SK-N-SH treated with all-trans-retinoic acid at 6 μM for 48 hours (cell line): ENCODE measurements at regions not wholly inside any gene's neighbourhood (a gene's known extent, or its start where the extent isn't known, plus 50 kb on each side); places are given as distances from the start of the nearest gene placed in this dataset.

Experiments
- ATAC-seq: fragments of 200-7000 bp; cut with Tn5 transposase; 3 replicates; pipeline ENCODE4 v1.9.1; 2020; ENCODE audit warnings: mild to moderate bottlenecking, moderate library complexity
- ARNTL ChIP-seq: fragments of 450-650 bp; formaldehyde crosslinking; IDR thresholded peaks from 2 replicates; pipeline ENCODE4 v1.5.0; 2020; ENCODE audit warnings: low read depth, mild to moderate bottlenecking, moderate library complexity, borderline replicate concordance
- BACH2 ChIP-seq: fragments of 250-450 bp; sonication (Bioruptor Pico); IDR thresholded peaks from 2 replicates; pipeline ENCODE4 v1.9.0; 2021; ENCODE audit warnings: mild to moderate bottlenecking, borderline replicate concordance
- CSDC2 ChIP-seq: fragments of 250-450 bp; sonication (Bioruptor Pico); IDR thresholded peaks from 2 replicates; pipeline ENCODE4 v1.5.0; 2020; ENCODE audit warnings: mild to moderate bottlenecking, moderate library complexity
- ESRRG ChIP-seq: fragments of 250-450 bp; sonication (Bioruptor Pico); IDR thresholded peaks from 2 replicates; pipeline ENCODE4 v1.6.1; 2021; ENCODE audit warnings: mild to moderate bottlenecking
- GLIS3 ChIP-seq: fragments of 250-450 bp; sonication (Bioruptor Pico); IDR thresholded peaks from 2 replicates; pipeline ENCODE4 v1.5.0; 2020; ENCODE audit warnings: mild to moderate bottlenecking, moderate library complexity
- ISL1 ChIP-seq: fragments of 250-450 bp; sonication (Bioruptor Pico); IDR thresholded peaks from 2 replicates; pipeline ENCODE4 v2.1.2; 2022; ENCODE audit warnings: mild to moderate bottlenecking, moderate library complexity
- OSR1 ChIP-seq: fragments of 250-450 bp; sonication (Bioruptor Pico); IDR thresholded peaks from 2 replicates; pipeline ENCODE4 v1.8.0; 2022; ENCODE audit warnings: moderate library complexity, mild to moderate bottlenecking, inconsistent platforms
- PPARA ChIP-seq: fragments of 250-450 bp; sonication (Bioruptor Pico); IDR thresholded peaks from 2 replicates; pipeline ENCODE4 v1.5.0; 2020; ENCODE audit warnings: mild to moderate bottlenecking, borderline replicate concordance
- SNAI2 ChIP-seq: fragments of 250-450 bp; sonication (Bioruptor Pico); IDR thresholded peaks from 2 replicates; pipeline ENCODE4 v1.5.0; 2020; ENCODE audit warnings: mild to moderate bottlenecking, moderate library complexity
- TCF4 ChIP-seq: fragments of 250-450 bp; sonication (Bioruptor Pico); IDR thresholded peaks from 2 replicates; pipeline ENCODE4 v1.8.0; 2021; ENCODE audit warnings: mild to moderate bottlenecking, moderate library complexity, borderline replicate concordance
- TOX ChIP-seq: fragments of 250-450 bp; sonication (Bioruptor Pico); IDR thresholded peaks from 2 replicates; pipeline ENCODE4 v1.8.0; 2021; ENCODE audit warnings: mild to moderate bottlenecking, moderate library complexity, borderline replicate concordance
- ZC3H10 ChIP-seq: fragments of 250-450 bp; sonication (Bioruptor Pico); IDR thresholded peaks from 2 replicates; pipeline ENCODE4 v1.5.1; 2021; ENCODE audit warnings: mild to moderate bottlenecking, moderate library complexity
- ZFP3 ChIP-seq: fragments of 250-450 bp; sonication (Bioruptor Pico); IDR thresholded peaks from 2 replicates; pipeline ENCODE4 v1.5.0; 2020; ENCODE audit warnings: mild to moderate bottlenecking, moderate library complexity
- ZFP30 ChIP-seq: fragments of 450-650 bp; formaldehyde crosslinking; IDR thresholded peaks from 2 replicates; pipeline ENCODE4 v1.5.0; 2022; ENCODE audit warnings: mild to moderate bottlenecking, moderate library complexity
- ZNF565 ChIP-seq: fragments of 450-650 bp; formaldehyde crosslinking; conservative IDR thresholded peaks from 2 replicates; pipeline ENCODE4 v1.5.0; 2020; ENCODE audit warnings: low read depth, mild to moderate bottlenecking, moderate library complexity
- ZNF70 ChIP-seq: fragments of 450-650 bp; formaldehyde crosslinking; IDR thresholded peaks from 2 replicates; pipeline ENCODE4 v1.5.0; 2020; ENCODE audit warnings: mild to moderate bottlenecking, moderate library complexity
- TF ChIP-seq, protein P1 (sequence below): fragments of 250-450 bp; sonication (Bioruptor Pico); IDR thresholded peaks from 2 replicates; pipeline ENCODE4 v1.5.1; 2021; ENCODE audit warnings: mild to moderate bottlenecking, moderate library complexity
- TF ChIP-seq, protein P2 (sequence below): fragments of 250-450 bp; sonication (Bioruptor Pico); IDR thresholded peaks from 2 replicates; pipeline ENCODE4 v1.5.0; 2020; ENCODE audit warnings: mild to moderate bottlenecking, moderate library complexity
- TF ChIP-seq, protein P3 (sequence below): fragments of 250-450 bp; sonication (Bioruptor Pico); IDR thresholded peaks from 2 replicates; pipeline ENCODE4 v1.8.0; 2020; ENCODE audit warnings: mild to moderate bottlenecking, moderate library complexity, borderline replicate concordance
- TF ChIP-seq, protein P4 (sequence below): fragments of 250-450 bp; sonication (Bioruptor Pico); IDR thresholded peaks from 2 replicates; pipeline ENCODE4 v1.8.0; 2021; ENCODE audit warnings: low read depth, mild to moderate bottlenecking, moderate library complexity, borderline replicate concordance

DNA sequence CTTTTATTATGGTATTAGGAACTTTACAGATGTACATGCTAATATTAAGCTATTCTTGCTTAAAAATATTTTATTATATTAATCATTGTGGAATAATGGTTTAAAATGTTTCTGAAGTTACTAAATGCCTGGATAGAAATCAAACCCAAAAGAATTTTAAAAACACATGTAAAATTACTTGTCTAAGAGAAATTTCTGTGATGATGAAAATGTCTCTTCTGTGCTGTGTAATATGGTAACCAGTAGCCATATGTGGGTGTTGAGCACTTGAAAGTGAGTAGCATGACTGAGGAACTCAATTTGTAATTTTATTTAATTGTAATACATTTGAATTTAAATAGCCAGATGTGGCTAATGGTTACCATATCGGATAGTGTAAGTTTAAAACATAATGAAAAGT lies 66.7 kb upstream of the HSPB3 start:
- no peak for ATAC-seq
- TF ChIP-seq CSDC2 (CRISPR knock-in tag) (no peak), ZFP3 (CRISPR knock-in tag) (no peak), PPARA (CRISPR knock-in tag) (no peak), ISL1 (CRISPR knock-in tag) (no peak), BACH2 (CRISPR knock-in tag) (no peak), SNAI2 (CRISPR knock-in tag) (no peak), OSR1 (no peak), GLIS3 (no peak), ARNTL (CRISPR knock-in tag) (no peak), ZFP30 (CRISPR knock-in tag) (no peak), ZNF565 (CRISPR knock-in tag) (no peak), ZNF70 (CRISPR knock-in tag) (no peak), TOX (no peak)
- TF ChIP-seq, protein P1, sequence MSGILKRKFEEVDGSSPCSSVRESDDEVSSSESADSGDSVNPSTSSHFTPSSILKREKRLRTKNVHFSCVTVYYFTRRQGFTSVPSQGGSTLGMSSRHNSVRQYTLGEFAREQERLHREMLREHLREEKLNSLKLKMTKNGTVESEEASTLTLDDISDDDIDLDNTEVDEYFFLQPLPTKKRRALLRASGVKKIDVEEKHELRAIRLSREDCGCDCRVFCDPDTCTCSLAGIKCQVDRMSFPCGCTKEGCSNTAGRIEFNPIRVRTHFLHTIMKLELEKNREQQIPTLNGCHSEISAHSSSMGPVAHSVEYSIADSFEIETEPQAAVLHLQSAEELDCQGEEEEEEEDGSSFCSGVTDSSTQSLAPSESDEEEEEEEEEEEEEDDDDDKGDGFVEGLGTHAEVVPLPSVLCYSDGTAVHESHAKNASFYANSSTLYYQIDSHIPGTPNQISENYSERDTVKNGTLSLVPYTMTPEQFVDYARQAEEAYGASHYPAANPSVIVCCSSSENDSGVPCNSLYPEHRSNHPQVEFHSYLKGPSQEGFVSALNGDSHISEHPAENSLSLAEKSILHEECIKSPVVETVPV (CRISPR knock-in tag), result no peak
- TF ChIP-seq, protein P2, sequence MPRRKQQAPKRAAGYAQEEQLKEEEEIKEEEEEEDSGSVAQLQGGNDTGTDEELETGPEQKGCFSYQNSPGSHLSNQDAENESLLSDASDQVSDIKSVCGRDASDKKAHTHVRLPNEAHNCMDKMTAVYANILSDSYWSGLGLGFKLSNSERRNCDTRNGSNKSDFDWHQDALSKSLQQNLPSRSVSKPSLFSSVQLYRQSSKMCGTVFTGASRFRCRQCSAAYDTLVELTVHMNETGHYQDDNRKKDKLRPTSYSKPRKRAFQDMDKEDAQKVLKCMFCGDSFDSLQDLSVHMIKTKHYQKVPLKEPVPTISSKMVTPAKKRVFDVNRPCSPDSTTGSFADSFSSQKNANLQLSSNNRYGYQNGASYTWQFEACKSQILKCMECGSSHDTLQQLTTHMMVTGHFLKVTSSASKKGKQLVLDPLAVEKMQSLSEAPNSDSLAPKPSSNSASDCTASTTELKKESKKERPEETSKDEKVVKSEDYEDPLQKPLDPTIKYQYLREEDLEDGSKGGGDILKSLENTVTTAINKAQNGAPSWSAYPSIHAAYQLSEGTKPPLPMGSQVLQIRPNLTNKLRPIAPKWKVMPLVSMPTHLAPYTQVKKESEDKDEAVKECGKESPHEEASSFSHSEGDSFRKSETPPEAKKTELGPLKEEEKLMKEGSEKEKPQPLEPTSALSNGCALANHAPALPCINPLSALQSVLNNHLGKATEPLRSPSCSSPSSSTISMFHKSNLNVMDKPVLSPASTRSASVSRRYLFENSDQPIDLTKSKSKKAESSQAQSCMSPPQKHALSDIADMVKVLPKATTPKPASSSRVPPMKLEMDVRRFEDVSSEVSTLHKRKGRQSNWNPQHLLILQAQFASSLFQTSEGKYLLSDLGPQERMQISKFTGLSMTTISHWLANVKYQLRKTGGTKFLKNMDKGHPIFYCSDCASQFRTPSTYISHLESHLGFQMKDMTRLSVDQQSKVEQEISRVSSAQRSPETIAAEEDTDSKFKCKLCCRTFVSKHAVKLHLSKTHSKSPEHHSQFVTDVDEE, result no peak
- TF ChIP-seq, protein P3, sequence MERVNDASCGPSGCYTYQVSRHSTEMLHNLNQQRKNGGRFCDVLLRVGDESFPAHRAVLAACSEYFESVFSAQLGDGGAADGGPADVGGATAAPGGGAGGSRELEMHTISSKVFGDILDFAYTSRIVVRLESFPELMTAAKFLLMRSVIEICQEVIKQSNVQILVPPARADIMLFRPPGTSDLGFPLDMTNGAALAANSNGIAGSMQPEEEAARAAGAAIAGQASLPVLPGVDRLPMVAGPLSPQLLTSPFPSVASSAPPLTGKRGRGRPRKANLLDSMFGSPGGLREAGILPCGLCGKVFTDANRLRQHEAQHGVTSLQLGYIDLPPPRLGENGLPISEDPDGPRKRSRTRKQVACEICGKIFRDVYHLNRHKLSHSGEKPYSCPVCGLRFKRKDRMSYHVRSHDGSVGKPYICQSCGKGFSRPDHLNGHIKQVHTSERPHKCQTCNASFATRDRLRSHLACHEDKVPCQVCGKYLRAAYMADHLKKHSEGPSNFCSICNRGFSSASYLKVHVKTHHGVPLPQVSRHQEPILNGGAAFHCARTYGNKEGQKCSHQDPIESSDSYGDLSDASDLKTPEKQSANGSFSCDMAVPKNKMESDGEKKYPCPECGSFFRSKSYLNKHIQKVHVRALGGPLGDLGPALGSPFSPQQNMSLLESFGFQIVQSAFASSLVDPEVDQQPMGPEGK (CRISPR knock-in tag), result no peak

DNA sequence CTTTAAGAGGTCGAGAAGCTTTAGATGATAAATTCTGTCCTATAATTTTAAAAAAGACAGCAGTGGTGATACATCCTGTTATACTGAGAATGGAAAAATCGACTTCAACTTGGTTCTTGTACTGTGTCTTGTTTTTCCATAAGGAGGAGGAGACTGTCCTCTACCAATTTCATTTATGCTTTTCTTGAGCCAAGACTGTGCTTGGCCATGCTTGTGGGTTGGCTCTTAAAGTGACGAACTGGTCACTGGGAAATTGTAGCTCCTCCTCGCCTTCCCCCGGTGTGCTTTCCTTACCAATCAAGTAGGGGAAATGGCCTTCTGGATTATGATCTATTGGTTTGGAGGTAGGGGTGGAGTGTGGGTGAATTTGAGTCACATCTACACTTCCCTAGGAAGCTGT lies 67.1 kb upstream of the HSPB3 start:
- no peak for ATAC-seq
- TF ChIP-seq ZNF70 (CRISPR knock-in tag), result no peak
- TF ChIP-seq ESRRG (CRISPR knock-in tag), result no peak
- TF ChIP-seq CSDC2 (CRISPR knock-in tag), result no peak

DNA sequence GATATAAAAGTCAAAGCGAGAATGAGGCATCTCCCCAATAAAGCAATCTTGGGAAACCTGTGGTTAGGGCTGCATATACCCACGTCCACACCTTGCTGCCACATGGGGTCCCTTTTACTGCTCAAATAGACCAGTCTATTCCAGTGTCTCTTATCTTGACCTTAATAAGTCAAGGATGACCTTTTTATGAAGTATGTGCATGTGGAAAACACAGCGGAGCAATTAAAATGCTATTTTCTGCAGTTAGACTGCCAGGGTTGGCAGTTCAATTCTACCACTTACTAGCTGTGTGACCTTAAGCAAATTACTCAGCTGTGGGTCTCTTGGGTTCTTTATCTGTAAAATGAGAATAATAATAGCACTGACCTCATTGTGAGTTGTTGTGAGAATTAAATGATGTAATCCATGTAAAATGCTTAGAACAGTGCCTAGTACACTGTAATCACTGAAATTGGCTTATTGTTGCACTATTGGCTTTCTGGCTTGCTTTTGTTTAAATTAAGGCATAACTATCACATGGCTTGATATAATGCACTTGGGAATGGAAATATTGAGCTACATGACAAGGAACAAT lies 67.8 kb upstream of the HSPB3 start:
- TF ChIP-seq OSR1 (no peak), ZNF565 (CRISPR knock-in tag) (no peak), PPARA (CRISPR knock-in tag) (no peak), ZC3H10 (CRISPR knock-in tag) (no peak), ZFP30 (CRISPR knock-in tag) (no peak), SNAI2 (CRISPR knock-in tag) (no peak), TCF4 (no peak), TOX (no peak), ARNTL (CRISPR knock-in tag) (no peak), GLIS3 (no peak)
- TF ChIP-seq, protein P4, sequence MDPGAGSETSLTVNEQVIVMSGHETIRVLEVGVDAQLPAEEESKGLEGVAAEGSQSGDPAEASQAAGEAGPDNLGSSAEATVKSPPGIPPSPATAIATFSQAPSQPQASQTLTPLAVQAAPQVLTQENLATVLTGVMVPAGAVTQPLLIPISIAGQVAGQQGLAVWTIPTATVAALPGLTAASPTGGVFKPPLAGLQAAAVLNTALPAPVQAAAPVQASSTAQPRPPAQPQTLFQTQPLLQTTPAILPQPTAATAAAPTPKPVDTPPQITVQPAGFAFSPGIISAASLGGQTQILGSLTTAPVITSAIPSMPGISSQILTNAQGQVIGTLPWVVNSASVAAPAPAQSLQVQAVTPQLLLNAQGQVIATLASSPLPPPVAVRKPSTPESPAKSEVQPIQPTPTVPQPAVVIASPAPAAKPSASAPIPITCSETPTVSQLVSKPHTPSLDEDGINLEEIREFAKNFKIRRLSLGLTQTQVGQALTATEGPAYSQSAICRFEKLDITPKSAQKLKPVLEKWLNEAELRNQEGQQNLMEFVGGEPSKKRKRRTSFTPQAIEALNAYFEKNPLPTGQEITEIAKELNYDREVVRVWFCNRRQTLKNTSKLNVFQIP (CRISPR knock-in tag), result no peak
- TF ChIP-seq, protein P1 (CRISPR knock-in tag), result no peak
- TF ChIP-seq, protein P2, result no peak
- TF ChIP-seq, protein P3 (CRISPR knock-in tag), result no peak
- TF ChIP-seq, all 23 proteins: peak for 0
- no peak for ATAC-seq
